HG03342 (cell line): ENCODE measurements at regions not wholly inside any gene's neighbourhood (a gene's known extent, or its start where the extent isn't known, plus 50 kb on each side); places are given as distances from the start of the nearest gene placed in this dataset.

ENCODE experiments used
- ATAC-seq: cut with Tn5 transposase; IDR thresholded peaks from one replicate; pipeline ENCODE4 v1.9.1; 2021; ENCODE audit warnings: mild to moderate bottlenecking, moderate library complexity; ENCODE audit not compliant: unreplicated experiment

DNA sequence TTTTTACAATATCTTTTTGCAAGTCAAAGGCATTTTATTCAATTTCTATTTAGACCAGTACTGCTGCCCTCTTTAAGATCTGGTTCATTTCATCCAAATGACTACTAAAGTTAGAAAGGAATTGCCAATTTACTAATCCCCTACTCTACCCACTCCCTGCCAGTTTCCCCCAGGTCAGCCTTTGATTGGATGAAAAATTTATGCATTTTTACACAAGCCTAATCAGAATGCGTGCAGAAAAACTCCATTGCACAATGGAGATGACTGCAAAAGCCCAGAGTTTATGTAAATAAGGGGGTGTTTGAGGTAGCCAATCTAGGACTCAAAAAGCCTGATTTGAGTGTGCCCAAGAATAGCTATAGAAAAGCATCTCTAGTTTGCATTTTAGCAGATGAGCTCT, 310.6 kb downstream of the PABPC4L start:
- ATAC-seq = no peak

DNA sequence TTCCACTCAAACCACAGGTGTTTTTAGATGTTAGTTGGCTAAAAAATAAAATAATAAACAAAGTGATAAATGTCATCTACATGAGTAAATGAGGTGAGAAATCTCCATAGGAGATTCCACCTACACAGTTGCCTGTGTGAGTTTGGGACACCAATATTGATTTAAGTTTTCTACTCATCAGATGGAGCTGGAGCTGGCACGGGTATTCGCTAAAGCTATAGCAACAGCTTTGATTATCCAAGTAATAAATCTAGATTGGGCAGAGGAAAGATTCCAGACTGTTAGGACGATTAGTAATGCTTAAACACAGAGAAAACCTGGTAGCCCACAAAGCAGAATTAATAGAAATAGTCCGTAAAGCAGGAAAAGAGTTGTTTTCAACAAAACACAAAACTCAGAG, 313.9 kb downstream of the PABPC4L start:
- ATAC-seq = no peak

DNA sequence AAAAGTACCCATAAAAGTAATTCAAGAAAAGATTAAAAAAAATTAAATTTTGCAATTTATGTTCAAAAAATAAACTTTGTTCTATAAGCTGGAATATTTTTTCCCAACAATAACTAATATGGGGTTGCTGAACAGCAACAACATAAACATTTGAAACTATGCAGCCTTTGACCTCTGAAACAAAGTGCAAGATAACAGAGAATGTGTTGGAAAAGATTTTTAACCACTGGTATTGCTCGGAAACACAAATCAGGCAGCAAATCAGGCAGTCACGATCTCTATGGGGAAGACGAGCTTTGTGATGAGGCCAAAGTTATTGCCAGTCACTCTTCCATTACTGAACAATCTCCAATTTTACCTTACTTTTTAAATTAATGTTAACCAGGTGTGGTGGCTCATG, 332.1 kb downstream of the PABPC4L start:
- no peak for ATAC-seq

DNA sequence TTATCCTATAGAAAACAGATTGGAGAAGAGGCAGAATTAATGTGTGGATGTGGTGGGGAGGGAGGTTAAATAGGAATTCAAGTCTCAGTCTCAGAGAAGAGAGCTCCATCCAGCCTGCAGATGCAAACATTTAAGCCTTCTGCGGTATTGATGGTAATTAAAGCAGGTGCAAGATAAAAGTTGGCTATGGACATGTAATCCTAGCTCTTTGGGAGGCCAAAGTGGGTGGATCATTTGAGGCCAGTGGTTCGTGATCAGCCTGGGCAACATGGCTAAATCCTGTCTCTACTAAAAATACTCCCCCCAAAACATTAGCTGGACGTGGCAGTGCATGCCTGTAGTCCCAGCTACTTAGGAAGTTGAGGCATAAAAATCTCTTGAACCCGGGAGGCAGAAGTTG, 332.7 kb downstream of the PABPC4L start:
- no peak for ATAC-seq

DNA sequence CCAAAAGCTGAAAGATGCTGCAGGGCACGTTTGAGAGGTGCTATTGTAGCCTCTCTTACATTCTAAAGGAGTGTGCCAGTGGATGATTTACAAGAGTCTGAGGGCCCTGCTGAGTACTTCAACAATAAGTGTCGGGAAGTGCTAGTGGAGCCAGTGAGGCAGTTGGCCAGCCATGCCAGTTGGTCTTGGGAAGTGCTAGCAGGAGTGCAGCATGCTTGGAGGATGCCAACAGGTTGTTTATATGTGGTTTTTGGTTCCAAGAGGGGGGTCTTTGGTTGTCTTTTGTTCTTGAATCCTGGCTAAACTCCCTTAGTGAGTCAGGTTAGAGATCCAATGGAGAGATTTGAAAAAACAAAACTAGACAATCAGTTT, 335.3 kb downstream of the PABPC4L start:
- ATAC-seq = no peak

DNA sequence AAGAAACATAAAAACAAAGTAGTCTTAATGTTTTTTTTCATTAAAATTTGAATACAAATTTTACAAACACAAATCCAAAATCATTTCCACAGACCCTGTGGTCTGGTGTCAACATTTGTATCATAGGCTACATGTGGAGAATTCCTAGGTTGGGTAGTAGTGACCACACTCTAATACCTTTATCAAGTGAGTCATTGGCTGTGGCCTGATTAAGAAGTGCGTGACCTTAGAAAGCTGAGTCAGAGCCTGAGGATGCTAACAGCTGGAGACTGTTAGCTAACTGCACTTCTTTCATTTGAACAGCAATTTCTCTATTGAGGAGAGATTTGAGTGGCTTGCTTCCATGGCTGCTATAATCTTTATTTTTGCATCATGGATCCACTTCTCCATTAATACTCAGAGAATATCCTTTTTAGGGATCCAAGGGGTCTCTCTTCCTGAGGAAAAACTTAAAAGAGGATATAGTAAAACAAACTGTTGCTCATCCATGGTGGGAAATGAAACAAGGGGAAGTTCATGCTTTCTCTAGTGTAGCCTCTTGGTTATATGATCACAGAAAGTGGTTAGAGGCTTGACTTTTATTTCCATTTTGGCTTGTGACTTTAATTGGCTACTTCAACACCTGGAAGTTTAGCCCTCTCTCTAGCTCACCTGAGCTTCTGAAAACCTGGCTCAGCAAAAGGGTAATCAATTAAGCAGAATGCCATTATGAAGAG, 335.8 kb downstream of the PABPC4L start:
- no peak for ATAC-seq

DNA sequence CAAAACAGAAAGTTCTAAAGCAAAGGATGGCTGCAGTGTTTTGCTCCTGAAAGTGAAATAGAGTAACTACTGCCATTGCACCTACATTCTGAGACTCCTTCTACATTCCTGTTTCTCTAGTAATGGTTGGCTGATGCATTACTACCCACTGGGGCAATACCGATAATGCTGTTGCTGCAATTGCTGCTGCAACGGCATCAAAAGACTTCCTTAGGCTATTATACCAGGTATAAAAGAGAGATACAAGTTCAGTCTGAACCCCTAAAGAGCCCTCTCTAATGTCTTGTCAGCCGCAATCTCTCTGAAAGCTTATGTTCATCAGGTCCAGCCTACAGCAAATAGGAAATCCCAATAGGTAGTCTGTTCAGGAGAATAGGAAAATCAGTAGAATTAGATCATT, 338.4 kb downstream of the PABPC4L start:
- ATAC-seq = no peak

DNA sequence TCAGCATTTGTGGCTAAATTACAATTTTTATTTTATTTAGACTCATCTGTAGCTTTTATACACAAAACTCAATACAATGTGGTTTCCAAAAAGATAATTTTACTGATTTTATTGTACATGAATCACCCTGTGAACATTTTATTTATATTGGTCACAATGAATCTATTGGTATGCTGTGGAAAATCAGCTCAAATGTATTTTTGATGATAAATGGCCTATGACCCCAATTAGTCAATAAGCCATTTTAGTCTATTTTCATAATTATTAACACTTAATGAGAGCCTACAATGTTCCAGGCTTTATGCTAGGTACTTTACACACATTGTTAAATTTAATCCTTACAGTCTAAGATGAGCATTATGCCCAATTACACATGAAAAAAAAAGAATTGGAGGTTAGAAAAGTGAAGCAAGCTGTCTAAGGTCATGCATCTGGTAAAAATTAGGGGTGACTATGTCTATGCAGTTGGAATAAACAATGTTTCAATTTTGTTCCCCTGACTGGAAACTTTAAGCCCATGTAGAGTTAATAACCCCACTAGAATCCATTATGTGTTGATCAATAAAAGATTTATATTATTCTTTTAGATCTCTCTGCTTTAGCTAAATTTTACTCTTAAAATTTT, 344.7 kb downstream of the PABPC4L start:
- no peak for ATAC-seq

DNA sequence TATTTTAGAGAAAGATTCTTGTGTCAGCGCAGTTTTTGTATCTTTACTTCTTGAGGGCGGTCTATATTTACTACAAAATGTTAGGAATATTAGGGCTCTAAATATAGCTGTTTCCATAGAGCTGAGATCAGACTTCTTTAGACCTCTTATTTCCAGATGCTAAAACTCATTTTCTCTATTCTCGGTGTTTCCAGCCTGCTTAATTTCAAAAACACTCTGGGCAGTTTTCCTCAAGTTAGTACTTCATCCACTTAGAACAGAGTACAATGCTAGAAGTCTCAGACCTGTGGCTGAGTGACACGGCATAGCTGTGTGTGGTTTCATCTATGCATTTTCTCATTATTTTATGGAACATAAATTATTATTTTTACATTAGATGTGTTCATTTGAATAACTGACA, 346.6 kb downstream of the PABPC4L start:
- ATAC-seq = no peak

DNA sequence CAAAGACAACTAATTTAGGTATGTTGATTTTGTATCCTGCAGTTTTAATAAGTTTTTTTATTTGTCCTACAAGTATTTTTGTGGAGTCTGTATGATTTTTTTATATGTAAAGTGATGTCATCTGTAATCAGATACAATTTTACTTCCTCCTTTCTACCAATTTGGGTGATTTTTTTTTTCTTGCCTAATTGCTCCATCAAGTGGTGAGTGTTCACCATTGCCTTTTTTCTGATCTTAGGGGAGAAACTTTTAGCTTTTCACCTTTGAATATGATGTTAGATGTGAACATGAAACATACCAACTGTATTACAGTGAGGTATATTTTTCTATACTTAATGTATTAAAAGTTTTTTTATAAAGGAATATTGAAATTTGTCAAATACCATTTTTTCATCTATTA, 362.3 kb downstream of the PABPC4L start:
- ATAC-seq = no peak

DNA sequence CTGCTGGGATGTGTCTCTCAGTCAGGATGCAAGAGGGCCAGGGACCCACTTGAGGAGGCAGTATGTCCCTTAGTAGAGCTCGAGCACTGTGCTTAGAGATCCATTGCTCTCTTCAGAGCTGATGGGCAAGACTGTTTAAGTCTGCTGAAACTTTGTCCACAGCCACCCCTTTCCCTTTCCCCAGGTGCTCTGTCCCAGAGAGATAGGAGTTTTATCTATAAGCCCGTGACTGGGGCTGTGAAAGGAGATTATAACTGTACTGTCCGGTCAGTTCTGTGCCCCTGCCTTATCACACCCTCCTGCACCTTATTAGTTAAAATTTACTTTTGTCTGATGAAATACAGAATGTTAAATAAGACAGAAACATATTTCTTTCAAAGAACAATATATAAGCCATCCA, 378.4 kb downstream of the PABPC4L start:
- ATAC-seq = no peak

DNA sequence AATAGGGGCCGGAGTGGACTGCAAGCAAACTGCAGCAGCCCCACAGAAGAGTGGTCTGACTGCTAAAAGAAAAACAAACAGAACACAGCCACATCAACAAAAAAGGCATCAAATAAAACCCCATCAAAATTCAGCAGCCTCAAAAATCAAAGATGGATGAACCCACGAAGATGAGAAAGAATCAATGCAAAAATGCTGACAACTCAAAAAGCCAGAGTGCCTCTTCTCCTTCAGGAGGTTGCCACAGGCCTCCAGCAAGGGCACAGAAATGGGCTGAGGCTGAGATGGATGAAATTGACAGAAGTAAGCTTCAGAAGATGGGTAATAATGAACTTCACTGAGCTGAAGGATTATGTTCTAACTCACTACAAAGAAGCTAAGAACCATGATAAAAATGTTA, 388.6 kb downstream of the PABPC4L start:
- no peak for ATAC-seq

DNA sequence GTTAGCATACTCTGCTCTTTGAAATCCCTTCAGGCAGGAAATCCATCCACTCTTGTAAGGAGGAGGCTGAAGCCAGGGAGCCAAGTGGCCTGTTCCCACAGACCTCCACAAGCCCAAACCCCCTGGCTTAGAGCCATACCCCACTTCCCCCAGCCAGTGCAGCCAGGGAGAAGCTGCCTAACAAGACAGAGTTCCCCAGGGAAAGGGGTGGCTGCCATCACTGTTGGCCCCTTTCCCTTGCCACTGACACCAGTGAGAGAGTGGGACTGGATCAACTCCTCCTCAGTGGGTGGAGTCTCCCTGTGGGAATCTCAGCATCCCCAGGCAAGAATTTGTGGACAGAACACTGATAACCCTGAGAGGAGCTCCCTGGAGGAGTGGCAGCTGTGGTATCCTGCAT, 389.4 kb downstream of the PABPC4L start:
- ATAC-seq = no peak

DNA sequence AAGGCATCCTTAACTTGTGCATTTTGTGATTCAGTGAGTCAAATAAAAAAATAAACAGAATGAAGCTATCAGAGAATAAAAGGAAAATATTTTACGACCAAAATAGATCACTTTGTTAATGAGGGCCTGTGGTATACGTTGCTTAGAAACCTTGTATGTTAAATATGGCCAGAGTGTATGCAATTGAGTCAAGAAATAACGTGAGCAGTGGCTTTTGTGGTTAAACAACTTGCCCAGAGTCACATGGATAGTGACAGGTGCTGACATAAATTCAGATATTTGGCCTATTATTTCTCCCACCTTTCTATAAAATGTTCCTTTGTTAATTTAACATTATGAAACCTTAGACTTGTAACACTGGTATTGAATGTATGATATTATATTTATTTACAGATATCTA, 393.4 kb downstream of the PABPC4L start:
- ATAC-seq = no peak

DNA sequence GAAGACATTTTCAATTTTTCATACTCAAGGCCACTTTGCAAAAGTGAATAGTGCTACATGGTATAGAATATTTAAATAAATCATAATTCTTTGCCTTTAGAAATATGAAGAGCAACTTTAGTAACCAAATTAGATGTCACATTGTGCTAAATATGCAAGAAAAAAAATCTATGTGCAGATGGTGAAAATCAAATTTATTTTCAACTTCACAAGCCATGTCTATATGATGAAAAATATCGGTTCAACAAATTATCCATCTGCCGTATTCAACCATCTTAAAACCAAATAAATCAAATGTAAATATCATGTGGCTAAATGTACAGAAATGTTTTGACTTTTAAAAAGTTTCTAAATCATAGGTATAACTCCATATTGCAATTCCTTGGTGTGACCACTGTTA, 398.2 kb downstream of the PABPC4L start:
- no peak for ATAC-seq

DNA sequence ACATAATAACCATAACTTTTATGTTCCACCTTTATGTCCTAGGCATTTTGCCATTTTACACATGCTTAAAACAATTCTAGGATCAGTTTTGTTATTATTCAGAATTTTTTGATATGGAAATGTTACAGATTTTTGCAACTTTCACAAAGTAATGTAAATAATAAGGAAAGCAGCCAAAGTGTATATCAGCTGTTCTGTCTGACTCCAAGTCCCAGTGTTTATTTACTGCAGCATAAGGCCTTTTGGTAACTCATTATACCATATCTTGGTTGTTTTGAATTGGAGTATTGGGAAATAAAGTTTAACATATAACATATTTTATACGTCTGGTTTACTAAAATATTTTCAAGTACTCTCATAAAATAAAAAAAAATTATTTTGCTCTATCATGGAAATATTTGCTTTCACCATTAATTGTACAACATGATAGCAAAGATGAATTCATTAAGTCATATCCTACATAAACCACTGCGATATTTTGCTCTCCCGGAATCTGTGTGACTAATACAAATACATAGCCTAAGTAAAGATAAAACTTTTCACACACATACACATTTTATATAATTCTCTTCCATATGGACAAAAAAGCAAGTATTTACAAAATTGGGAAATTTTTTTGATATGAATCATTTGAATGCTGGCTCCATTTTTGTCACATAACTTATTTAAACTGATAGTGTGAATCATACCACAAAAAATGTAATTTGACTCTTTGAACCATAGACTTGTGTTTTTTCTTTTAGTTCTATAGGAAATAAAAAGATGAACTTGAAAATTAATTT, 399.0 kb downstream of the PABPC4L start:
- no peak for ATAC-seq

DNA sequence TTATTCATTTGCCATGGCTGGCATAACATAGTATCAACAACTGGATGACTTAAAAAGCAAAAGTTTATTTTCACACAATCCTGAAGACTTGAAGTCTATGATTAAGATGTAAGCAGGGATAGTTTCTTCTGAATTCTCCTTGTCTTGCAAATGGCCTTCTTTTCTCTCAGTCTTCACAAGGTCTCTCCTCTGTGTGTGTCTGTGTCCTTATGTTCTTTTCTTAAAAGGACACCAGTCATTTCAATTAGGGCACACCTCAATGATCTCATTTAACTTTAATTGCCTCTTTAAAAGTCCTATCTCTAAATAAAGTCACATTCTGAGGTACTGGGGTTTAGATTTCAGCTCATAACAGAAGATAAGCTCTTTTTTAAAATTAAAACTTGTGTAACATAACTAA, 399.7 kb downstream of the PABPC4L start:
- ATAC-seq = no peak

DNA sequence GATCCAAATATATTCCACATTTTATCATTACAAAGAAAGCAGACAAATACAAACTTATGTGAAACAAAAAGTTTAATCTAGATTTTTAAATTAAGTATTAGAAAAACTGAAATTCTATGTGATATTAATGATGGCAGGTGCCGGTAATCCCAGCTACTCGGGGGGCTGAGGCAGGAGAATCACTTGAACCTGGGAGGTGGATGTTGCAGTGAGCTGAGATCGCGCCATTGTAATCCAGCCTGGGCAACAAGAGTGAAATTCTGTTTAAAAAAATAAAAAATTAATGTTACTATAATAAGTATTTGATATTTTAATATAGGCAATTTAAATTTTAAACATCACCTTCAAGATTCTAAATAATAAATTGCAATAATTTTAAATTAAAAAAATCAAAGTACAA, 400.6 kb downstream of the PABPC4L start:
- no peak for ATAC-seq

DNA sequence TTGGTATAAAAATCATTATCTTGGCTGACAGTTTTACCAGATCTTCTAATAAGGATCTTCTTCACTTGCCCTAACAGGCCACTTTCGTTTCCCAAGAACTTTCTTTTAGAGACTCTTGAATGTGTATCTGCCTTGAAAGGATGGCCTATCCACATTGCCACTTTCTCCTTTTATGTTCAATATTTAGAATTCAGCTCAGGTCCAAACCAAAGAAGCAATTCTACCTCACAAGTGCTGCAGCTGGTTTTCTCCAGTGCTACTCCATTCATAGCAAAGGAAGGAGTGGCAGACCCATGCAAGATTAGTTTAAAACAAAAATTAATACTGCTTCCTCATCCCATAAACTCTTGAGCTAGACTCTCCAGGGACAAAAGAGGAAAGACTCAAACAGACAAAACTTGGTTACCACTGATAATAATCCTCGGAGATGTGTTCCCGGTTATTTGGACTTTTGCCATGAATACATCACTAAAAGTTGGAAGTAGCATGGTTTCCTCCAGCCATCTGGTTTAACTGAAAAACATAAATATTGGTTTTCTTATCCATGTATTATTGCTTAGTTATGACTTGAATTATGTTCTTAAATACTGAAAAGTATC, 401.8 kb downstream of the PABPC4L start:
- ATAC-seq = no peak

DNA sequence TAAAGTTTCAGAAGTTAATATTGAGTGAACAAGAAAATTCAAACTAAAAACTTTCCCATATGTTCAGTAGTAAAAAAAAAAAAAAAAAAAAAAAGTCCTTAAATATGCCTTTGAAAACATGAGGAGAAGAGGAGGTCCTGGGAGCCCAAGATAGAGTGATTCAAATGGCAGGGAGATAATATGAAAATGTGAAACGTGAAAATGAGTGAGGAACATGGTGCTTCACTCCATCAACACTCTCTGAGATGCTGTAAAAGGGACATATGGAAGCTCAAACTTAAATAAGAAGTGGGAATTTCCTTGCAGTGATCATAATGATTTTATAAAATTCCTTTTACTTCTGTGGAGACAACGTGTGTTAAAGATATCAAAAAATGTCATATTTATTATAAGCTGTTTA, 423.9 kb downstream of the PABPC4L start:
- ATAC-seq = no peak

DNA sequence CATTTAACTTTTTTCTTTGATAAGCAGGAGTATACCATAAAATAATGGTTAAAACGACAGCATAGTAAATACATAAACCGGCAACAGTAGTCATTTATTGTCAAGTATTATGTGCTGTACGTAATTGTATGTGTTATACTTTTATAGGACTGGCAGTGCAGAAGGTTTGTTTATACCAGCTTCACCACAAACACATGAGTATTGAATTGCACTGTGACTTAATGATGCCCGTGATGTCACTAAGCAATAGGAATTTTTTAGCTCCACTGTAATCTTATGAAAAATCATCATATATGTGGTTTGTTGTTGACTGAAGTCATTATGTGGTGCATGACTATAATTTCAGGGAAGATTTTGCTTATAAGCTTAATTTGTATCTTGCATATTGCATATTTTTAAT, 424.6 kb downstream of the PABPC4L start:
- ATAC-seq = no peak

DNA sequence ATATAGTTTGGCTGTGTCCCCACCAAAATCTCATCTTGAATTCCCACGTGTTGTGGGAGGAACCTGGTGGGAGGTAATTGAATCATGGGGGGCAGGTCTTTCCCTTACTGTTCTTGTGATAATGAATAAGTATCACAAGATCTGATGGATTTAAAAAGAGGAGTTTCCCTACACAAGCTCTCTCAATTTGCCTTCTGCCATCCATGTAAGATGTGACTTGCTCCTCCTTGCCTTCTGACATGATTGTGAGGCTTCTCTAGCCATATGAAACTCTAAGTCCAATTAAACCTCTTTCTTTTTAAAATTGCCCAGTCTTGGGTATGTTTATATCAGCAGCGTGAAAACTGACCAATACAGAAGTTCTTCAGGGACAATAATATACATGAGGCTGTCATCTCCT, 425.1 kb downstream of the PABPC4L start:
- ATAC-seq = no peak
